ENCODE measurements at regions not wholly inside any gene's neighbourhood (a gene's known extent, or its start where the extent isn't known, plus 50 kb on each side); places are given as distances from the start of the nearest gene placed in this dataset.

GRCh38 chr15:89002281-89002761 is 85.9 kb upstream of the ABHD2 start:
- TF ChIP-seq, protein P1, sequence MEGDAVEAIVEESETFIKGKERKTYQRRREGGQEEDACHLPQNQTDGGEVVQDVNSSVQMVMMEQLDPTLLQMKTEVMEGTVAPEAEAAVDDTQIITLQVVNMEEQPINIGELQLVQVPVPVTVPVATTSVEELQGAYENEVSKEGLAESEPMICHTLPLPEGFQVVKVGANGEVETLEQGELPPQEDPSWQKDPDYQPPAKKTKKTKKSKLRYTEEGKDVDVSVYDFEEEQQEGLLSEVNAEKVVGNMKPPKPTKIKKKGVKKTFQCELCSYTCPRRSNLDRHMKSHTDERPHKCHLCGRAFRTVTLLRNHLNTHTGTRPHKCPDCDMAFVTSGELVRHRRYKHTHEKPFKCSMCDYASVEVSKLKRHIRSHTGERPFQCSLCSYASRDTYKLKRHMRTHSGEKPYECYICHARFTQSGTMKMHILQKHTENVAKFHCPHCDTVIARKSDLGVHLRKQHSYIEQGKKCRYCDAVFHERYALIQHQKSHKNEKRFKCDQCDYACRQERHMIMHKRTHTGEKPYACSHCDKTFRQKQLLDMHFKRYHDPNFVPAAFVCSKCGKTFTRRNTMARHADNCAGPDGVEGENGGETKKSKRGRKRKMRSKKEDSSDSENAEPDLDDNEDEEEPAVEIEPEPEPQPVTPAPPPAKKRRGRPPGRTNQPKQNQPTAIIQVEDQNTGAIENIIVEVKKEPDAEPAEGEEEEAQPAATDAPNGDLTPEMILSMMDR (IDR thresholded peaks at IDR 0.05): no peak
- TF ChIP-seq EP300 (IDR thresholded peaks at IDR 0.05) (no peak), POLR2A (IDR thresholded peaks at IDR 0.05) (no peak), POLR2AphosphoS5 (IDR thresholded peaks at IDR 0.05) (no peak)
